K562 (cell line): ENCODE measurements at regions not wholly inside any gene's neighbourhood (a gene's known extent, or its start where the extent isn't known, plus 50 kb on each side); places are given as distances from the start of the nearest gene placed in this dataset.

Source experiments
- ESRRB ChIP-seq: fragments of 250-450 bp; sonication (Bioruptor Pico); IDR thresholded peaks from 2 replicates; pipeline ENCODE4 v1.5.0; 2020; ENCODE audit warnings: mild to moderate bottlenecking, moderate library complexity, borderline replicate concordance
- EZH2 ChIP-seq: IDR thresholded peaks from 2 replicates; pipeline ENCODE4 v1.6.1; 2012; ENCODE audit warnings: low read depth, mild to moderate bottlenecking, inconsistent platforms, low read length, borderline replicate concordance
- IFI16 ChIP-seq: fragments of 250-450 bp; sonication (Bioruptor Pico); IDR thresholded peaks from 2 replicates; pipeline ENCODE4 v2.1.2; 2022; ENCODE audit warnings: mild to moderate bottlenecking, inconsistent platforms
- STAG1 ChIP-seq: sonication (generic); formaldehyde crosslinking; IDR thresholded peaks from 2 replicates; pipeline ENCODE4 v1.5.0; 2020; ENCODE audit warnings: missing genetic modification reagents, borderline replicate concordance
- ZNF707 ChIP-seq: fragments of 250-450 bp; sonication (Bioruptor Pico); conservative IDR thresholded peaks from 2 replicates; pipeline ENCODE4 v1.8.0; 2022; ENCODE audit warnings: inconsistent platforms, mild to moderate bottlenecking, moderate library complexity
- TF ChIP-seq, protein P1 (sequence below): fragments of 200-600 bp; sonication (generic); IDR thresholded peaks from one replicate; pipeline ENCODE4 v1.6.1; 2012; ENCODE audit warnings: mild to moderate bottlenecking, low read depth, low read length, inconsistent platforms

GRCh38 chr3:34957677-34958076 lies 681.6 kb upstream of the ARPP21 start (continued):
- TF ChIP-seq, protein P1, sequence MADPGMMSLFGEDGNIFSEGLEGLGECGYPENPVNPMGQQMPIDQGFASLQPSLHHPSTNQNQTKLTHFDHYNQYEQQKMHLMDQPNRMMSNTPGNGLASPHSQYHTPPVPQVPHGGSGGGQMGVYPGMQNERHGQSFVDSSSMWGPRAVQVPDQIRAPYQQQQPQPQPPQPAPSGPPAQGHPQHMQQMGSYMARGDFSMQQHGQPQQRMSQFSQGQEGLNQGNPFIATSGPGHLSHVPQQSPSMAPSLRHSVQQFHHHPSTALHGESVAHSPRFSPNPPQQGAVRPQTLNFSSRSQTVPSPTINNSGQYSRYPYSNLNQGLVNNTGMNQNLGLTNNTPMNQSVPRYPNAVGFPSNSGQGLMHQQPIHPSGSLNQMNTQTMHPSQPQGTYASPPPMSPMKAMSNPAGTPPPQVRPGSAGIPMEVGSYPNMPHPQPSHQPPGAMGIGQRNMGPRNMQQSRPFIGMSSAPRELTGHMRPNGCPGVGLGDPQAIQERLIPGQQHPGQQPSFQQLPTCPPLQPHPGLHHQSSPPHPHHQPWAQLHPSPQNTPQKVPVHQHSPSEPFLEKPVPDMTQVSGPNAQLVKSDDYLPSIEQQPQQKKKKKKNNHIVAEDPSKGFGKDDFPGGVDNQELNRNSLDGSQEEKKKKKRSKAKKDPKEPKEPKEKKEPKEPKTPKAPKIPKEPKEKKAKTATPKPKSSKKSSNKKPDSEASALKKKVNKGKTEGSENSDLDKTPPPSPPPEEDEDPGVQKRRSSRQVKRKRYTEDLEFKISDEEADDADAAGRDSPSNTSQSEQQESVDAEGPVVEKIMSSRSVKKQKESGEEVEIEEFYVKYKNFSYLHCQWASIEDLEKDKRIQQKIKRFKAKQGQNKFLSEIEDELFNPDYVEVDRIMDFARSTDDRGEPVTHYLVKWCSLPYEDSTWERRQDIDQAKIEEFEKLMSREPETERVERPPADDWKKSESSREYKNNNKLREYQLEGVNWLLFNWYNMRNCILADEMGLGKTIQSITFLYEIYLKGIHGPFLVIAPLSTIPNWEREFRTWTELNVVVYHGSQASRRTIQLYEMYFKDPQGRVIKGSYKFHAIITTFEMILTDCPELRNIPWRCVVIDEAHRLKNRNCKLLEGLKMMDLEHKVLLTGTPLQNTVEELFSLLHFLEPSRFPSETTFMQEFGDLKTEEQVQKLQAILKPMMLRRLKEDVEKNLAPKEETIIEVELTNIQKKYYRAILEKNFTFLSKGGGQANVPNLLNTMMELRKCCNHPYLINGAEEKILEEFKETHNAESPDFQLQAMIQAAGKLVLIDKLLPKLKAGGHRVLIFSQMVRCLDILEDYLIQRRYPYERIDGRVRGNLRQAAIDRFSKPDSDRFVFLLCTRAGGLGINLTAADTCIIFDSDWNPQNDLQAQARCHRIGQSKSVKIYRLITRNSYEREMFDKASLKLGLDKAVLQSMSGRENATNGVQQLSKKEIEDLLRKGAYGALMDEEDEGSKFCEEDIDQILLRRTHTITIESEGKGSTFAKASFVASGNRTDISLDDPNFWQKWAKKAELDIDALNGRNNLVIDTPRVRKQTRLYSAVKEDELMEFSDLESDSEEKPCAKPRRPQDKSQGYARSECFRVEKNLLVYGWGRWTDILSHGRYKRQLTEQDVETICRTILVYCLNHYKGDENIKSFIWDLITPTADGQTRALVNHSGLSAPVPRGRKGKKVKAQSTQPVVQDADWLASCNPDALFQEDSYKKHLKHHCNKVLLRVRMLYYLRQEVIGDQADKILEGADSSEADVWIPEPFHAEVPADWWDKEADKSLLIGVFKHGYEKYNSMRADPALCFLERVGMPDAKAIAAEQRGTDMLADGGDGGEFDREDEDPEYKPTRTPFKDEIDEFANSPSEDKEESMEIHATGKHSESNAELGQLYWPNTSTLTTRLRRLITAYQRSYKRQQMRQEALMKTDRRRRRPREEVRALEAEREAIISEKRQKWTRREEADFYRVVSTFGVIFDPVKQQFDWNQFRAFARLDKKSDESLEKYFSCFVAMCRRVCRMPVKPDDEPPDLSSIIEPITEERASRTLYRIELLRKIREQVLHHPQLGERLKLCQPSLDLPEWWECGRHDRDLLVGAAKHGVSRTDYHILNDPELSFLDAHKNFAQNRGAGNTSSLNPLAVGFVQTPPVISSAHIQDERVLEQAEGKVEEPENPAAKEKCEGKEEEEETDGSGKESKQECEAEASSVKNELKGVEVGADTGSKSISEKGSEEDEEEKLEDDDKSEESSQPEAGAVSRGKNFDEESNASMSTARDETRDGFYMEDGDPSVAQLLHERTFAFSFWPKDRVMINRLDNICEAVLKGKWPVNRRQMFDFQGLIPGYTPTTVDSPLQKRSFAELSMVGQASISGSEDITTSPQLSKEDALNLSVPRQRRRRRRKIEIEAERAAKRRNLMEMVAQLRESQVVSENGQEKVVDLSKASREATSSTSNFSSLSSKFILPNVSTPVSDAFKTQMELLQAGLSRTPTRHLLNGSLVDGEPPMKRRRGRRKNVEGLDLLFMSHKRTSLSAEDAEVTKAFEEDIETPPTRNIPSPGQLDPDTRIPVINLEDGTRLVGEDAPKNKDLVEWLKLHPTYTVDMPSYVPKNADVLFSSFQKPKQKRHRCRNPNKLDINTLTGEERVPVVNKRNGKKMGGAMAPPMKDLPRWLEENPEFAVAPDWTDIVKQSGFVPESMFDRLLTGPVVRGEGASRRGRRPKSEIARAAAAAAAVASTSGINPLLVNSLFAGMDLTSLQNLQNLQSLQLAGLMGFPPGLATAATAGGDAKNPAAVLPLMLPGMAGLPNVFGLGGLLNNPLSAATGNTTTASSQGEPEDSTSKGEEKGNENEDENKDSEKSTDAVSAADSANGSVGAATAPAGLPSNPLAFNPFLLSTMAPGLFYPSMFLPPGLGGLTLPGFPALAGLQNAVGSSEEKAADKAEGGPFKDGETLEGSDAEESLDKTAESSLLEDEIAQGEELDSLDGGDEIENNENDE = no peak
- TF ChIP-seq EZH2 = no peak
- TF ChIP-seq IFI16 (CRISPR knock-in tag) = no peak
- no peak for TF ChIP-seq ESRRB (CRISPR knock-in tag)
- TF ChIP-seq STAG1 (CRISPR knock-in tag) = no peak
- no peak for TF ChIP-seq ZNF707
